ENCODE measurements at regions not wholly inside any gene's neighbourhood (a gene's known extent, or its start where the extent isn't known, plus 50 kb on each side); places are given as distances from the start of the nearest gene placed in this dataset.

- no peak overlapping the region for H3K56ac ChIP-seq (ENCODE audit: extremely low read depth, insufficient read depth, low read length)
- H3K27me3 ChIP-seq (ENCODE audit: control insufficient read depth, insufficient read depth, low read length) = peaks cover 55% of the 10 kb centered on the region
- no peak overlapping the region for H2BK15ac ChIP-seq (ENCODE audit: low read depth, low read length)
- H3K9ac ChIP-seq (ENCODE audit: low read depth, low read length) = no peak overlapping the region
- no peaks in the 10 kb centered on the region for H4K20me1 ChIP-seq (ENCODE audit: insufficient read depth, low read length)
- no peak overlapping the region for H4K91ac ChIP-seq (ENCODE audit: insufficient read depth, low read depth, low read length)
- no peak overlapping the region for H2AK5ac ChIP-seq (ENCODE audit: low read depth, low read length)
- H3K4ac ChIP-seq (ENCODE audit: low read depth, low read length) = no peak overlapping the region
- ChIA-PET CTCF (interaction anchor here (0.5 to 1.4 kb wide), 3 partner anchors 13 to 23 kb away, joined by 3 to 5 read pairs (median 5); no protein-coding TSS in a partner anchor), POLR2A (ENCODE audit: unreplicated experiment) (interaction anchor here (0.6 kb wide), 1 partner anchor 18 kb away, joined by 4 read pairs; no protein-coding TSS in a partner anchor)
- TF ChIP-seq BHLHE40 (IDR thresholded peaks at IDR 0.05; ENCODE audit: low read depth, low read length) (no peak), POLR2A (IDR thresholded peaks at IDR 0.05; ENCODE audit: low read depth, low read length) (no peak), FOS (IDR thresholded peaks at IDR 0.05; ENCODE audit: low read depth, low read length) (no peak), MAFK (IDR thresholded peaks at IDR 0.05; ENCODE audit: low read depth, low read length) (no peak), RCOR1 (IDR thresholded peaks at IDR 0.05; ENCODE audit: insufficient replicate concordance, low read length) (no peak), ELK1 (IDR thresholded peaks at IDR 0.05; ENCODE audit: borderline replicate concordance, low read depth, low read length) (no peak), RAD21 (IDR thresholded peaks at IDR 0.05; ENCODE audit: low read length) (no peak), MAZ (IDR thresholded peaks at IDR 0.05; ENCODE audit: borderline replicate concordance, low read depth, low read length) (no peak), CHD1 (IDR thresholded peaks at IDR 0.05; ENCODE audit: low read depth, low read length) (no peak), CTCF (conservative IDR thresholded peaks at IDR 0.05; ENCODE audit: low read depth, low read length) (no peak), MXI1 (IDR thresholded peaks at IDR 0.05; ENCODE audit: borderline replicate concordance, low read depth, low read length) (no peak), CEBPB (IDR thresholded peaks at IDR 0.05; ENCODE audit: low read depth, low read length) (no peak), SMC3 (IDR thresholded peaks at IDR 0.05; ENCODE audit: low read depth, low read length) (no peak), RFX5 (IDR thresholded peaks at IDR 0.05; ENCODE audit: low read depth, low read length) (no peak), NFE2L2 (IDR thresholded peaks at IDR 0.05; ENCODE audit: low read depth, low read length) (no peak), USF2 (IDR thresholded peaks at IDR 0.05; ENCODE audit: low read depth, low read length) (no peak)
- no peaks in the 10 kb centered on the region for H3K9me3 ChIP-seq (ENCODE audit: control insufficient read depth, insufficient read depth, low read length)
- H2BK5ac ChIP-seq (ENCODE audit: low read depth, low read length, poor library complexity, severe bottlenecking) = no peak overlapping the region
- DNase-seq (no peak), ATAC-seq (ENCODE audit: low read depth) (no peak)
- in situ Hi-C loops (cut with MboI; ENCODE audit: low sequenced_read_pairs) (loop anchor here (25.0 kb wide), 1 partner anchor 811 kb away; no protein-coding TSS in a partner anchor), dilution Hi-C loops (cut with HindIII; ENCODE audit: low sequenced_read_pairs, unreplicated experiment) (loop anchor here (25.0 kb wide), 1 partner anchor 486 kb away; no protein-coding TSS in a partner anchor), intact Hi-C loops (cut with micrococcal nuclease) (loop anchor here (10.0 kb wide), 1 partner anchor 307 kb away; no protein-coding TSS in a partner anchor)
- no CpG with 5 or more reads among the region's 2 CpGs for WGBS, 2 experiments (ENCODE audit: extremely low coverage in 2 of 2, insufficient read length in 1 of 2)
- no peak overlapping the region for H3K27ac ChIP-seq (ENCODE audit: insufficient read depth, low read length)
- no peaks in the 10 kb centered on the region for H3K79me1 ChIP-seq (ENCODE audit: low read depth in 1 of 2, low read length in 2 of 2)
- no peak overlapping the region for H2AK9ac ChIP-seq (replicated peaks; ENCODE audit: low read depth, low read length, poor library complexity)
- BruUV-seq (replicated peaks) = no TSS peak
- H2AFZ ChIP-seq (replicated peaks; ENCODE audit: low read length, poor library complexity) = no peak overlapping the region
- no peak overlapping the region for H3K14ac ChIP-seq (replicated peaks; ENCODE audit: low read depth, low read length)
- no peaks in the 10 kb centered on the region for H3K36me3 ChIP-seq (ENCODE audit: control insufficient read depth, insufficient read depth, low read length)
- H3K9me1 ChIP-seq (ENCODE audit: insufficient read depth, low read length) = no peaks in the 10 kb centered on the region
- H2BK20ac ChIP-seq (ENCODE audit: low read depth, low read length) = no peak overlapping the region
- H3K18ac ChIP-seq (ENCODE audit: low read depth, low read length) = no peak overlapping the region
- H4K8ac ChIP-seq (ENCODE audit: low read depth in 2 of 2, low read length in 2 of 2) = no peak overlapping the region
- no peak overlapping the region for H4K5ac ChIP-seq (ENCODE audit: low read depth, low read length)
- no peak overlapping the region for H2BK120ac ChIP-seq (ENCODE audit: low read depth, low read length)
- no peak overlapping the region for H3K23ac ChIP-seq (ENCODE audit: low read depth, low read length)
- H3K4me2 ChIP-seq (ENCODE audit: low read depth, low read length) = no peak overlapping the region
- H3K4me1 ChIP-seq (ENCODE audit: control insufficient read depth, insufficient read depth, low read length) = no peaks in the 10 kb centered on the region
- H3K4me3 ChIP-seq (ENCODE audit: insufficient read depth, low read depth, low read length) = no peak overlapping the region
Measured at GRCh38 chr11:128151338-128151737, 436.0 kb downstream of the ETS1 start.
